Keratinocyte (primary cell): ENCODE measurements at regions not wholly inside any gene's neighbourhood (a gene's known extent, or its start where the extent isn't known, plus 50 kb on each side); places are given as distances from the start of the nearest gene placed in this dataset.

Experiments used
- EZH2 ChIP-seq: IDR thresholded peaks from one replicate; pipeline ENCODE4 v1.6.1; 2012; ENCODE audit warnings: inconsistent platforms, mild to moderate bottlenecking, low read length, moderate library complexity
- TF ChIP-seq, protein P1 (sequence below), 3 experiments: IDR thresholded peaks in 1 of 3; conservative IDR thresholded peaks in 1 of 3; optimal IDR thresholded peaks in 1 of 3; 2 replicates in 2 of 3; 3 replicates in 1 of 3; pipeline versions ENCODE3 to v1.5.1; 2011; ENCODE audit warnings: low read length in 3 of 3, mild to moderate bottlenecking in 3 of 3, moderate library complexity in 2 of 3, control low read depth in 1 of 3, inconsistent platforms in 1 of 3; ENCODE audit not compliant: insufficient read depth in 2 of 3; ENCODE audit errors: extremely low read depth in 1 of 3

DNA sequence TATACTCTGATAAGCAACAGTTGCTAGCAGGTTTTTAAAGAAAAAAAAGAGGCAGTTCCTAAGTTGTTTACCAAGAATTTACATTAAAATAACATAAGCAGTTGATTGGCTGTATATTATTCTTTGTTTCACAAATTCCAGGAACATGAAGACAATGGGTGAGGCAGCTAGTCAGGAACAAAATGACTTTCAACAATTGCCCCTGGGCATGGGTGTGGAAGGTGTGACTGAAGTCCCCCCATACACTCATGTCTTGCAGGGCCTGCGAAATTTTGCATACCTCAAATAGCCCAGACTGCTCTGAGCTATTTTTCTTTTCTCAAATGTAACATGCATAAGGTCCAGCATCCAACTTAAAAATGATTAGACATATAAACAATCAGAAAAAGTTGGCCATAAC, 267.2 kb upstream of the DIO3 start:
- TF ChIP-seq, protein P1, sequence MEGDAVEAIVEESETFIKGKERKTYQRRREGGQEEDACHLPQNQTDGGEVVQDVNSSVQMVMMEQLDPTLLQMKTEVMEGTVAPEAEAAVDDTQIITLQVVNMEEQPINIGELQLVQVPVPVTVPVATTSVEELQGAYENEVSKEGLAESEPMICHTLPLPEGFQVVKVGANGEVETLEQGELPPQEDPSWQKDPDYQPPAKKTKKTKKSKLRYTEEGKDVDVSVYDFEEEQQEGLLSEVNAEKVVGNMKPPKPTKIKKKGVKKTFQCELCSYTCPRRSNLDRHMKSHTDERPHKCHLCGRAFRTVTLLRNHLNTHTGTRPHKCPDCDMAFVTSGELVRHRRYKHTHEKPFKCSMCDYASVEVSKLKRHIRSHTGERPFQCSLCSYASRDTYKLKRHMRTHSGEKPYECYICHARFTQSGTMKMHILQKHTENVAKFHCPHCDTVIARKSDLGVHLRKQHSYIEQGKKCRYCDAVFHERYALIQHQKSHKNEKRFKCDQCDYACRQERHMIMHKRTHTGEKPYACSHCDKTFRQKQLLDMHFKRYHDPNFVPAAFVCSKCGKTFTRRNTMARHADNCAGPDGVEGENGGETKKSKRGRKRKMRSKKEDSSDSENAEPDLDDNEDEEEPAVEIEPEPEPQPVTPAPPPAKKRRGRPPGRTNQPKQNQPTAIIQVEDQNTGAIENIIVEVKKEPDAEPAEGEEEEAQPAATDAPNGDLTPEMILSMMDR (optimal IDR thresholded peaks at IDR 0.05 in 1 of 3, IDR thresholded peaks at IDR 0.05 in 1 of 3, conservative IDR thresholded peaks at IDR 0.05 in 1 of 3; ENCODE audit: extremely low read depth in 1 of 3, insufficient read depth in 2 of 3, low read length in 3 of 3): no peak
- no peak for TF ChIP-seq EZH2
